ENCODE measurements at regions not wholly inside any gene's neighbourhood (a gene's known extent, or its start where the extent isn't known, plus 50 kb on each side); places are given as distances from the start of the nearest gene placed in this dataset.

- peaks cover 79% of the 10 kb centered on the region for H3K9me3 ChIP-seq (ENCODE audit: low read length)
- no peaks in the 10 kb centered on the region for H3K27me3 ChIP-seq (ENCODE audit: control insufficient read depth in 1 of 2, insufficient read depth in 2 of 2, low read length in 2 of 2)
- intact Hi-C loops (cut with micrococcal nuclease; ENCODE audit: unreplicated experiment) (loop anchor here (5.0 kb wide), 1 partner anchor 1770 kb away; no protein-coding TSS in a partner anchor), in situ Hi-C loops (cut with HindIII; ENCODE audit: extremely low pct_ligation_motif_present, low pct_unique_long_range_greater_than_20kb) (no loop called here)
- TF ChIP-seq MAFK (conservative IDR thresholded peaks at IDR 0.05 in 1 of 2, IDR thresholded peaks at IDR 0.05 in 1 of 2; ENCODE audit: low read length in 2 of 2) (peak; percentile 84 to 91), IKZF5 (CRISPR knock-in tag; IDR thresholded peaks at IDR 0.05) (no peak), MAFF (IDR thresholded peaks at IDR 0.05; ENCODE audit: low read depth, low read length) (peak; percentile 80)
- no peaks in the 10 kb centered on the region for H3K4me1 ChIP-seq (ENCODE audit: insufficient read depth, low read length)
- WGBS (ENCODE audit: low lambda C conversion rate) = 1% methylated on average over 3 of the region's 3 CpGs
- no peak overlapping the region for H3K4me2 ChIP-seq (ENCODE audit: low read depth, low read length)
- H3K27ac ChIP-seq (ENCODE audit: extremely low read length, insufficient read depth, low read length) = no peak overlapping the region
- DNase-seq (ENCODE audit: low spot score) (no peak), FAIRE-seq (no peak), ATAC-seq (no peak)
- BruUV-seq (replicated peaks) = no TSS peak
- H3K79me2 ChIP-seq (ENCODE audit: insufficient read depth, low read length) = no peaks in the 10 kb centered on the region
- ChIA-PET CTCF (ENCODE audit: low intra/inter-chr PET ratio, low total read pairs) (no interaction called here), POLR2A (no interaction called here)
- no peak overlapping the region for H3K9ac ChIP-seq (ENCODE audit: insufficient read depth, low read depth, low read length)
- H2AFZ ChIP-seq (ENCODE audit: low read length) = no peak overlapping the region
- no peak overlapping the region for H3K4me3 ChIP-seq (replicated peaks in 1 of 3; ENCODE audit: insufficient read depth in 1 of 3, low read depth in 2 of 3, low read length in 3 of 3)
- no peaks in the 10 kb centered on the region for H4K20me1 ChIP-seq (ENCODE audit: insufficient read depth, low read length)
- H3K36me3 ChIP-seq (replicated peaks in 1 of 2; ENCODE audit: control insufficient read depth in 1 of 2, insufficient read depth in 2 of 2, low read length in 2 of 2) = no peaks in the 10 kb centered on the region
These were observed 303.1 kb downstream of the IZUMO3 start for GRCh38 chr9:24242576-24242975.

- Histone ChIP-seq H3K36me3 (replicated peaks in 1 of 2; ENCODE audit: control insufficient read depth in 1 of 2, insufficient read depth in 2 of 2, low read length in 2 of 2) (no peaks in the 10 kb centered on the region), H3K4me2 (ENCODE audit: low read depth, low read length) (no peak overlapping the region), H3K9ac (ENCODE audit: insufficient read depth, low read depth, low read length) (no peak overlapping the region), H3K9me3 (ENCODE audit: low read length) (peaks cover 68% of the 10 kb centered on the region), H3K27me3 (ENCODE audit: control insufficient read depth in 1 of 2, insufficient read depth in 2 of 2, low read length in 2 of 2) (no peaks in the 10 kb centered on the region), H3K4me1 (ENCODE audit: insufficient read depth, low read length) (no peaks in the 10 kb centered on the region), H4K20me1 (ENCODE audit: insufficient read depth, low read length) (no peaks in the 10 kb centered on the region), H3K79me2 (ENCODE audit: insufficient read depth, low read length) (no peaks in the 10 kb centered on the region), H2AFZ (ENCODE audit: low read length) (no peak overlapping the region), H3K27ac (ENCODE audit: extremely low read length, insufficient read depth, low read length) (no peak overlapping the region), H3K4me3 (replicated peaks in 1 of 3; ENCODE audit: insufficient read depth in 1 of 3, low read depth in 2 of 3, low read length in 3 of 3) (no peak overlapping the region)
- intact Hi-C loops (cut with micrococcal nuclease; ENCODE audit: unreplicated experiment) = no loop called here
- CTCF ChIA-PET (ENCODE audit: low intra/inter-chr PET ratio, low total read pairs) = no interaction called here
- BruUV-seq (replicated peaks) = no TSS peak
- DNase-seq (ENCODE audit: low spot score) = no peak
- FAIRE-seq = no peak
- POLR2A ChIA-PET = no interaction called here
- no peak for ATAC-seq
- in situ Hi-C loops (cut with HindIII; ENCODE audit: extremely low pct_ligation_motif_present, low pct_unique_long_range_greater_than_20kb) = no loop called here
- TF ChIP-seq ZNF343 (CRISPR knock-in tag; IDR thresholded peaks at IDR 0.05) (no peak), EP300 (IDR thresholded peaks at IDR 0.05; ENCODE audit: low read depth in 2 of 2, low read length in 2 of 2) (no peak), EP300 (CRISPR knock-in tag; IDR thresholded peaks at IDR 0.05; ENCODE audit: borderline replicate concordance) (no peak), RBFOX2 (IDR thresholded peaks at IDR 0.05; ENCODE audit: low read depth, low read length) (no peak), ZNF746 (CRISPR knock-in tag; IDR thresholded peaks at IDR 0.05) (no peak), ZNF543 (CRISPR knock-in tag; IDR thresholded peaks at IDR 0.05) (no peak), ATF3 (CRISPR knock-in tag; IDR thresholded peaks at IDR 0.05) (no peak), ZSCAN12 (CRISPR knock-in tag; IDR thresholded peaks at IDR 0.05) (no peak), STAG1 (CRISPR knock-in tag; IDR thresholded peaks at IDR 0.05) (no peak), TBP (CRISPR knock-in tag; IDR thresholded peaks at IDR 0.05) (no peak), TGIF2 (CRISPR knock-in tag; IDR thresholded peaks at IDR 0.05) (no peak), ZNF572 (CRISPR knock-in tag; IDR thresholded peaks at IDR 0.05) (no peak), HCFC1 (IDR thresholded peaks at IDR 0.05; ENCODE audit: low read depth, low read length) (no peak)
- WGBS (ENCODE audit: low lambda C conversion rate) = 2% methylated on average over 2 of the region's 2 CpGs
These were observed 327.0 kb downstream of the IZUMO3 start for GRCh38 chr9:24218656-24219055.
